Neural progenitor cell (in vitro differentiated cells): ENCODE measurements at regions not wholly inside any gene's neighbourhood (a gene's known extent, or its start where the extent isn't known, plus 50 kb on each side); places are given as distances from the start of the nearest gene placed in this dataset.

ENCODE experiments used
- DNase-seq: peaks from one replicate; pipeline ENCODE4 v3.0.0-alpha.2; 2016; ENCODE audit warnings: low spot score
- H2AFZ ChIP-seq: fragments of 200-600 bp; sonication (generic); replicated peaks from 2 replicates; pipeline ENCODE4 v1.6.1; 2016; ENCODE audit warnings: antibody characterized with exemption
- H3F3A ChIP-seq: fragments of 200-600 bp; sonication (generic); 2 replicates; pipeline ENCODE4 v1.6.1; 2016; ENCODE audit warnings: antibody characterized with exemption, low read depth
- H3K27ac ChIP-seq: fragments of 200-600 bp; sonication (generic); 2 replicates; pipeline ENCODE4 v1.5.1; 2016; ENCODE audit warnings: mild to moderate bottlenecking
- H3K27me3 ChIP-seq: fragments of 200-600 bp; sonication (generic); 2 replicates; pipeline ENCODE4 v1.6.1; 2016; ENCODE audit warnings: mild to moderate bottlenecking, moderate library complexity
- H3K36me3 ChIP-seq: fragments of 200-600 bp; sonication (generic); 2 replicates; pipeline ENCODE4 v1.5.1; 2016
- H3K4me1 ChIP-seq: fragments of 200-600 bp; sonication (generic); 2 replicates; pipeline ENCODE4 v1.6.1; 2016; ENCODE audit warnings: mixed run types
- H3K4me2 ChIP-seq: fragments of 200-600 bp; sonication (generic); 2 replicates; pipeline ENCODE4 v1.6.1; 2016
- H3K4me3 ChIP-seq: fragments of 200-600 bp; sonication (generic); 2 replicates; pipeline ENCODE4 v1.5.1; 2016
- H3K79me2 ChIP-seq: fragments of 200-600 bp; sonication (generic); 2 replicates; pipeline ENCODE4 v1.6.1; 2016; ENCODE audit warnings: low read depth
- H3K9ac ChIP-seq: fragments of 200-600 bp; sonication (generic); 2 replicates; pipeline ENCODE4 v1.6.1; 2016
- H3K9me3 ChIP-seq: fragments of 200-600 bp; sonication (generic); 2 replicates; pipeline ENCODE4 v1.5.1; 2016; ENCODE audit warnings: low read depth
- H4K20me1 ChIP-seq: fragments of 200-600 bp; sonication (generic); 2 replicates; pipeline ENCODE4 v1.6.1; 2016; ENCODE audit warnings: low read depth
- H3K27ac Mint-ChIP-seq: 3 replicates; pipeline ENCODE4 v1.8.0; 2021; ENCODE audit warnings: mixed read lengths
- H3K27me3 Mint-ChIP-seq: 2 replicates; pipeline ENCODE4 v1.8.0; 2022; ENCODE audit warnings: low read depth, mild to moderate bottlenecking, inconsistent platforms, moderate library complexity, mixed read lengths; ENCODE audit not compliant: insufficient read depth
- H3K36me3 Mint-ChIP-seq: 3 replicates; pipeline ENCODE4 v1.8.0; 2021; ENCODE audit warnings: mixed read lengths
- H3K4me1 Mint-ChIP-seq: 3 replicates; pipeline ENCODE4 v1.8.0; 2021; ENCODE audit warnings: mixed read lengths
- H3K4me3 Mint-ChIP-seq: 3 replicates; pipeline ENCODE4 v1.8.0; 2021; ENCODE audit warnings: mild to moderate bottlenecking, moderate library complexity, mixed read lengths
- H3K9me3 Mint-ChIP-seq: 3 replicates; pipeline ENCODE4 v1.8.0; 2020; ENCODE audit warnings: mixed read lengths
- CTCF ChIP-seq: fragments of 200-600 bp; sonication (generic); IDR thresholded peaks from 2 replicates; pipeline ENCODE4 v1.5.1; 2017; ENCODE audit warnings: antibody characterized with exemption, mild to moderate bottlenecking
- EZH2 ChIP-seq: fragments of 200-600 bp; sonication (generic); IDR thresholded peaks from 2 replicates; pipeline ENCODE4 v1.6.1; 2017; ENCODE audit warnings: antibody characterized with exemption, mild to moderate bottlenecking, moderate library complexity
- EZH2phosphoT487 ChIP-seq: fragments of 200-600 bp; sonication (generic); IDR thresholded peaks from 2 replicates; pipeline ENCODE4 v1.6.1; 2017; ENCODE audit warnings: antibody characterized with exemption

- H3K27ac ChIP-seq: no peak overlapping the region
- no peaks in the 10 kb centered on the region for H3K79me2 ChIP-seq
- Mint-ChIP-seq H3K9me3 (no peaks in the 10 kb centered on the region), H3K27ac (no peak overlapping the region), H3K4me1 (peaks cover 6% of the 10 kb centered on the region), H3K36me3 (no peaks in the 10 kb centered on the region), H3K27me3 (peaks cover 6% of the 10 kb centered on the region), H3K4me3 (no peak overlapping the region)
- no peak overlapping the region for H3K4me3 ChIP-seq
- no peak for DNase-seq
- H3K4me1 ChIP-seq: no peaks in the 10 kb centered on the region
- H3F3A ChIP-seq: no peaks in the 10 kb centered on the region
- no peaks in the 10 kb centered on the region for H4K20me1 ChIP-seq
- H3K9ac ChIP-seq: no peak overlapping the region
- no peaks in the 10 kb centered on the region for H3K9me3 ChIP-seq
- no peak for TF ChIP-seq CTCF
- TF ChIP-seq EZH2phosphoT487: no peak
- H3K36me3 ChIP-seq: no peaks in the 10 kb centered on the region
- no peaks in the 10 kb centered on the region for H3K27me3 ChIP-seq
- H2AFZ ChIP-seq: no peak overlapping the region
- no peak overlapping the region for H3K4me2 ChIP-seq
Measured at GRCh38 chr16:55252577-55252976, 71.4 kb upstream of the IRX6 start.

GRCh38 chr16:55253987-55254386 lies 70.0 kb upstream of the IRX6 start:
- no peak overlapping the region for H2AFZ ChIP-seq
- H3K4me1 Mint-ChIP-seq: no peaks in the 10 kb centered on the region
- TF ChIP-seq EZH2phosphoT487 (no peak), EZH2 (no peak), CTCF (no peak)

GRCh38 chr16:55255733-55256282 lies 68.2 kb upstream of the IRX6 start:
- H3K4me1 ChIP-seq: no peaks in the 10 kb centered on the region
- no peak overlapping the region for H3K9ac ChIP-seq
- no peak overlapping the region for H3K4me3 ChIP-seq
- H2AFZ ChIP-seq: no peak overlapping the region
- no peaks in the 10 kb centered on the region for H4K20me1 ChIP-seq
- Mint-ChIP-seq H3K4me1 (no peaks in the 10 kb centered on the region), H3K4me3 (no peak overlapping the region), H3K9me3 (no peaks in the 10 kb centered on the region), H3K27ac (no peak overlapping the region), H3K36me3 (no peaks in the 10 kb centered on the region), H3K27me3 (peaks cover 2% of the 10 kb centered on the region)
- TF ChIP-seq CTCF (no peak), EZH2 (no peak), EZH2phosphoT487 (no peak)
- no peak overlapping the region for H3K4me2 ChIP-seq
- no peaks in the 10 kb centered on the region for H3K9me3 ChIP-seq
- no peak overlapping the region for H3K27ac ChIP-seq
- H3K36me3 ChIP-seq: no peaks in the 10 kb centered on the region
- no peaks in the 10 kb centered on the region for H3K79me2 ChIP-seq
- no peaks in the 10 kb centered on the region for H3F3A ChIP-seq
- no peak for DNase-seq
- no peaks in the 10 kb centered on the region for H3K27me3 ChIP-seq

More at GRCh38 chr16:55253987-55254386, 70.0 kb upstream of the IRX6 start:
- H3K4me3 Mint-ChIP-seq: no peak overlapping the region
- no peak overlapping the region for H3K27ac ChIP-seq
- H3K27ac Mint-ChIP-seq: no peak overlapping the region
- H3K36me3 Mint-ChIP-seq: no peaks in the 10 kb centered on the region
- no peaks in the 10 kb centered on the region for H3K36me3 ChIP-seq
- H3K79me2 ChIP-seq: no peaks in the 10 kb centered on the region
- no peak overlapping the region for H3K4me3 ChIP-seq
- H3K27me3 Mint-ChIP-seq: peaks cover 6% of the 10 kb centered on the region
- H4K20me1 ChIP-seq: no peaks in the 10 kb centered on the region
- no peak overlapping the region for H3K4me2 ChIP-seq
- no peak overlapping the region for H3K9ac ChIP-seq
- no peaks in the 10 kb centered on the region for H3K9me3 ChIP-seq
- no peaks in the 10 kb centered on the region for H3F3A ChIP-seq
- H3K4me1 ChIP-seq: no peaks in the 10 kb centered on the region
- H3K9me3 Mint-ChIP-seq: no peaks in the 10 kb centered on the region
- DNase-seq: no peak
- H3K27me3 ChIP-seq: no peaks in the 10 kb centered on the region
